BLaER1 (cell line): ENCODE measurements at regions not wholly inside any gene's neighbourhood (a gene's known extent, or its start where the extent isn't known, plus 50 kb on each side); places are given as distances from the start of the nearest gene placed in this dataset.

Experiments used
- H3K27ac ChIP-seq: shearing (Covaris generic); formaldehyde crosslinking; 2 replicates; pipeline ENCODE4 v1.8.1; 2022
- H3K27me3 ChIP-seq: shearing (Covaris generic); formaldehyde crosslinking; 2 replicates; pipeline ENCODE4 v1.8.1; 2022
- H3K36me3 ChIP-seq: shearing (Covaris generic); formaldehyde crosslinking; 2 replicates; pipeline ENCODE4 v1.8.1; 2022
- H3K4me1 ChIP-seq: shearing (Covaris generic); formaldehyde crosslinking; 2 replicates; pipeline ENCODE4 v1.8.1; 2022
- H3K4me2 ChIP-seq: shearing (Covaris generic); formaldehyde crosslinking; 2 replicates; pipeline ENCODE4 v1.8.1; 2022
- H3K4me3 ChIP-seq: shearing (Covaris generic); formaldehyde crosslinking; 2 replicates; pipeline ENCODE4 v1.8.1; 2022
- H3K9ac ChIP-seq: shearing (Covaris generic); formaldehyde crosslinking; 2 replicates; pipeline ENCODE4 v1.8.1; 2022
- H3K9me3 ChIP-seq: shearing (Covaris generic); formaldehyde crosslinking; 2 replicates; pipeline ENCODE4 v1.8.1; 2022
- H4K20me1 ChIP-seq: shearing (Covaris generic); formaldehyde crosslinking; 2 replicates; pipeline ENCODE4 v1.8.1; 2022
- Cebpa-rat ChIP-seq: shearing (Covaris generic); IDR thresholded peaks from 2 replicates; pipeline ENCODE4 v1.8.1; 2022

DNA sequence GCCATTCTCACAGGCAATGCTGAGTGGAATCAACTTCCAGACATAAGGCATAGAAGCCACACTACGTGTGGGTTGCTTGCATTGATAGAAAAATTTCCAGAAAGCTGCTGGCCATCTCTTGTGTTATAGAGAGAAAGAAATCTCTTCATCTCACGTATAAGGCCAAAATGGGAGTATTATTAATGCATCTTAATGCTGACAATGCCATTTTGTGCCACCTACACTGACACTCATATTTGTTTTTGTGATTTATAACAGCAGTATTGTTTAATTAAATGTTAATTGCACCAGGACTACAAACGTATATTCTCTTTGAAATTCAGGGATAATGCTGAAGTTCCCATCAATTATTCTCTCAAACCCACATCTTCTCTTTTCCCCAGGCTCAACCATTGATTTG, 56.1 kb upstream of the TMEM132D start:
- no peak for TF ChIP-seq Cebpa-rat
- H3K36me3 ChIP-seq = no peaks in the 10 kb centered on the region
- no peaks in the 10 kb centered on the region for H3K9me3 ChIP-seq
- H3K9ac ChIP-seq = no peak overlapping the region
- H3K4me3 ChIP-seq = no peak overlapping the region
- peaks cover 7% of the 10 kb centered on the region; the same call in 1 of the 2 replicates for H3K4me1 ChIP-seq
- no peaks in the 10 kb centered on the region for H4K20me1 ChIP-seq
- H3K27me3 ChIP-seq = no peaks in the 10 kb centered on the region
- no peak overlapping the region for H3K27ac ChIP-seq
- H3K4me2 ChIP-seq = no peak overlapping the region

GRCh38 chr12:129961091-129961490, 57.3 kb upstream of the TMEM132D start:
- Histone ChIP-seq H4K20me1 (no peaks in the 10 kb centered on the region), H3K36me3 (no peaks in the 10 kb centered on the region), H3K4me2 (no peak overlapping the region), H3K9ac (no peak overlapping the region), H3K4me3 (no peak overlapping the region), H3K27ac (no peak overlapping the region), H3K9me3 (no peaks in the 10 kb centered on the region), H3K27me3 (no peaks in the 10 kb centered on the region), H3K4me1 (peaks cover 7% of the 10 kb centered on the region; the same call in 1 of the 2 replicates)
- TF ChIP-seq Cebpa-rat = no peak

- Histone ChIP-seq H3K27me3 (no peaks in the 10 kb centered on the region), H3K36me3 (no peaks in the 10 kb centered on the region), H3K4me1 (peaks cover 7% of the 10 kb centered on the region; the same call in 1 of the 2 replicates), H4K20me1 (no peaks in the 10 kb centered on the region), H3K9ac (no peak overlapping the region), H3K9me3 (no peaks in the 10 kb centered on the region), H3K4me2 (no peak overlapping the region), H3K27ac (no peak overlapping the region), H3K4me3 (no peak overlapping the region)
- TF ChIP-seq Cebpa-rat = no peak
Measured at GRCh38 chr12:129961856-129962255, 58.0 kb upstream of the TMEM132D start.

GRCh38 chr12:129964300-129964699, 60.5 kb upstream of the TMEM132D start:
- H3K9ac ChIP-seq = no peak overlapping the region

DNA sequence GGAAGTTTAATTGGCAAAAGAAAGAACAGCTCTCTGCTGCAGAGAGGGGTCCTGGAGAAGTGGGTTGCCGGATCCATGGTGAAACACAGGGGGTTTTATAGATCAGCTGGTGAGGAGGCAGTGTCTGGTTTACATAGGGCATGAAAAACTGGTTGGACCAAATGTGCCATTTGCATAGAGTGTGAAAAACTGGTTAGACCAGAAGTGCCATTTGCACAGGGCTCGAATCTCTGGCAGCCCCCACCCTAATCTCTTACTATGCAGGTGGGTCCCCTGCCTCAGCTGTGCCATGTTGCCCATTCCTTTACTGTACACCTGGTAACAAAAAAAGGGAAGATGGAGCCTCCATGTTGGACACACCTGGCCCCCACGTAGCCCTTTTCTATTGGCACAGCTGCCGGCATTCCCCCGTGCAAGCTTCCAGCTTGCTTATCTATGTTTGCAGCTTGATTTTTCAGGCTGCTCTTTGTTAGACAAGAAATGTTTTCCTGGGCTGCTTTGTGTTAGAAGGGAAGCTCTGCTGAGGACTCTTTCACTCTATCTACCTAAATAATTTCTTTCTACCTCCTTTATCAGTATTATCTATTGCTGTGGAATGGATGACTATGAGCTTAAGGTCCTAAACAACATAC, 61.1 kb upstream of the TMEM132D start:
- H3K4me1 ChIP-seq = no peaks in the 10 kb centered on the region
- H4K20me1 ChIP-seq = no peaks in the 10 kb centered on the region
- H3K27ac ChIP-seq = no peak overlapping the region
- H3K4me2 ChIP-seq = no peak overlapping the region
- no peak overlapping the region for H3K4me3 ChIP-seq
- H3K9me3 ChIP-seq = no peaks in the 10 kb centered on the region
- no peak overlapping the region for H3K9ac ChIP-seq
- TF ChIP-seq Cebpa-rat = no peak
- H3K36me3 ChIP-seq = no peaks in the 10 kb centered on the region
- H3K27me3 ChIP-seq = no peaks in the 10 kb centered on the region

More at GRCh38 chr12:129964300-129964699, 60.5 kb upstream of the TMEM132D start:
- no peaks in the 10 kb centered on the region for H3K9me3 ChIP-seq
- no peaks in the 10 kb centered on the region for H4K20me1 ChIP-seq
- no peak overlapping the region for H3K27ac ChIP-seq
- no peaks in the 10 kb centered on the region for H3K36me3 ChIP-seq
- TF ChIP-seq Cebpa-rat = no peak
- H3K4me2 ChIP-seq = no peak overlapping the region
- no peaks in the 10 kb centered on the region for H3K27me3 ChIP-seq
- no peaks in the 10 kb centered on the region for H3K4me1 ChIP-seq
- H3K4me3 ChIP-seq = no peak overlapping the region

DNA sequence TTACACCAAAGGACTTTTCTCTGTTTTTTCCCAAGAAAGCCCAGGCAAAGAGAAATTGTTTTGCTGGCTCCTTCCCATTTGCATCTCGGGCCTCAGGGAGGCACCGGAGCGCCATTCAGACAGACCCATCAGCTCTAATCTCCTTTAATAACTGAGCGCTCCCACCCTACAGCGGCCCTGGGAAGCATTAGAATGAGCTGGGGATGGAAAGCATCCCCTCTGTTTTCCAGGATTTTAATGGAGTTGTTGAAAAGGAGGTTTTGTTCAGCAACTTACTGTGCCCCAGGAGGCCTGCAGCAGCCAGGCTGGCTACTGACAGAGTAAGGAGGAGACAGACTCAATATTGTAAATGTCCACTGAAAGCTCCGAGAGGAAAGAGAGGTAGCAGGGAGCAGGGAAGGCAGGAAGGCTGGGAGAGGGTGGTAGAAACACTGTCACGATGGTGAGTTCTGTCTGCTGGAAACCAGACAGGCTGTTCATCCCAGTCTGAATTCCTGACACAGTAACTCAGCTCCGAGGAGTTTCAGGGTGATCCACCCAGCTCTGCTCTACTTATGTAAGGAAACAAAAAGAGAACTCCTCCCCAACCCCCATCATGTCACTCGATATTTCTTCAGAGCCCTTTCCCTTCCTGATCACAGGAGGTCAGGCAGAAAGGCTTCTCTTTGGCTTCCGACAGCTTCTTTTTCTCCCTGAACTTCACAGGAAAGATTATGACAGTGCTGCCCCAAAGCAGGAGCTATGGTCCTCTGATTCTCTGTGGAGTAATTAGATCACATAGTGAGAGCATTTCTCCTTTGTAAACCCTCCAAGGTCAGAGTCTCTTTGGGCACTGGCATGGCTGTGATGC, 62.5 kb upstream of the TMEM132D start:
- H3K4me1 ChIP-seq = no peaks in the 10 kb centered on the region
- H3K9ac ChIP-seq = no peak overlapping the region
- TF ChIP-seq Cebpa-rat = no peak
- H4K20me1 ChIP-seq = no peaks in the 10 kb centered on the region
- no peaks in the 10 kb centered on the region for H3K36me3 ChIP-seq
- no peak overlapping the region for H3K27ac ChIP-seq
- no peak overlapping the region for H3K4me2 ChIP-seq
- no peaks in the 10 kb centered on the region for H3K9me3 ChIP-seq
- H3K4me3 ChIP-seq = no peak overlapping the region
- no peaks in the 10 kb centered on the region for H3K27me3 ChIP-seq

DNA sequence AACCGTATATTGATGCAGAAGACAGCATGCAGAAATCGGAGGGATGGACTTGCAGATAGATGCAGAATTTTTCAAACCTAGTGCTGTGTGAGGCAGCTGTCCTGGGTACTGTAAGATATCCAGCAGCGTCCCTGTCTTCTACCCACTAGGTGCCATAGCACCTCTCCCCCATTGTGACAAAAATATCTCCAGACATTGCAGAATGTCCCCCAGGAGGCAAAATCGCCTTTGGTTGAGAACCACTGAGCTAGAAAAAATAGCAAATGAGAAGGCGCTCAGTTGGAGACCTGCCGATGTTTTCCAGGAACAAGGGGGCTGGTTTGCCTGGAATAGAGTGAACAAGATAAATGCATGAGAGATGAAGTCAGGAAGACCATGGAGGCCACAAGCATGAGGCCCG, 67.9 kb upstream of the TMEM132D start:
- H3K27me3 ChIP-seq = no peaks in the 10 kb centered on the region
- H3K27ac ChIP-seq = no peak overlapping the region
- no peaks in the 10 kb centered on the region for H3K36me3 ChIP-seq
- no peaks in the 10 kb centered on the region for H3K4me1 ChIP-seq
- H3K4me3 ChIP-seq = no peak overlapping the region
- no peak for TF ChIP-seq Cebpa-rat
- H3K4me2 ChIP-seq = no peak overlapping the region
- no peaks in the 10 kb centered on the region for H4K20me1 ChIP-seq
- H3K9ac ChIP-seq = no peak overlapping the region
- no peaks in the 10 kb centered on the region for H3K9me3 ChIP-seq

DNA sequence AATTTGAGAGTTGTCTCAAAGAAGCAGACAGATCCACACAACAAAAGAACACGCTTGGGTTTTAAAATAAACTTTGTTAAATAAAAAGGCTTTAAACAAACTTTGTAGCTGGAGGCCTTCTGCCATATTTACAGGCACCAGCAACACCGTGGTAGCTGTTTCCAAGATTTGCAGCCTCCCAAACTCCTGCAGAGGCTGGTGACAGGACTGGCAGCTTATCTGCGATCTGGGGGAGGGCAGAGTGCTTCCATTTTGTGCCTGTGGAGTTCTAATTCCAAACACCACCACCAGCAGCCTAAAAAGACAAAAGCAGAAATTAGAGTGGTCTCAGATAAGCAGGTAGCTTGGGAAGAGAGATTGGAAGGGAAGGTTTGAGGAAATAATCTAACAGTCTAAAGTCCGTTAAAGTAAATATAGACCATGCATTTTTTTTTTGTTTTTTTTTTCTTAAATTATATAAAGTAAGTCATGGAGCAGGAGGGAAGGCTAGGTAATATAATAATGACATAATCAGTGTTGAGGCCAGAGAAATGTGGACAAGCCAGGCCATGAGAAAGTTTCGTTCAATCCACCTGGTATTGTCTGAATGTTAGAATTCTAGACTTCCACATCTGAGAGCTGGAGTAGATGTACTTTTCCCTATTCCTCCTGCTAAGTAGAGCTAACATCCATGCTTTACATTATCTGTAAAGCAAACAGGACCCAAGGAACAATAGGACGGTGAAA, 69.6 kb upstream of the TMEM132D start:
- Histone ChIP-seq H3K9me3 (no peaks in the 10 kb centered on the region), H3K36me3 (no peaks in the 10 kb centered on the region), H3K9ac (no peak overlapping the region), H3K27me3 (no peaks in the 10 kb centered on the region), H3K4me3 (no peak overlapping the region), H3K27ac (no peak overlapping the region), H4K20me1 (no peaks in the 10 kb centered on the region), H3K4me2 (no peak overlapping the region), H3K4me1 (no peaks in the 10 kb centered on the region)
- no peak for TF ChIP-seq Cebpa-rat

GRCh38 chr12:129984106-129984505, 80.3 kb upstream of the TMEM132D start:
- Histone ChIP-seq H4K20me1 (no peaks in the 10 kb centered on the region), H3K9me3 (no peaks in the 10 kb centered on the region), H3K4me3 (no peak overlapping the region), H3K4me2 (no peak overlapping the region), H3K27ac (no peak overlapping the region), H3K4me1 (no peaks in the 10 kb centered on the region), H3K36me3 (no peaks in the 10 kb centered on the region), H3K9ac (no peak overlapping the region), H3K27me3 (no peaks in the 10 kb centered on the region)
- no peak for TF ChIP-seq Cebpa-rat

GRCh38 chr12:129987841-129988240, 84.0 kb upstream of the TMEM132D start:
- Histone ChIP-seq H3K4me1 (no peaks in the 10 kb centered on the region), H3K9ac (no peak overlapping the region), H3K27me3 (no peaks in the 10 kb centered on the region), H3K36me3 (no peaks in the 10 kb centered on the region), H3K4me2 (no peak overlapping the region), H3K27ac (no peak overlapping the region), H3K4me3 (no peak overlapping the region), H4K20me1 (no peaks in the 10 kb centered on the region), H3K9me3 (no peaks in the 10 kb centered on the region)
- no peak for TF ChIP-seq Cebpa-rat
